GM04504 (cell line): ENCODE measurements at regions not wholly inside any gene's neighbourhood (a gene's known extent, or its start where the extent isn't known, plus 50 kb on each side); places are given as distances from the start of the nearest gene placed in this dataset.

ENCODE experiments used
- DNase-seq: peaks from one replicate; pipeline ENCODE4 v3.0.0-alpha.2; 2012; ENCODE audit warnings: low read depth

- DNase-seq = no peak
These were observed 183.7 kb downstream of the METTL4 start for GRCh38 chr18:2387588-2387987.

GRCh38 chr18:2390158-2390557 is 181.1 kb downstream of the METTL4 start:
- no peak for DNase-seq

GRCh38 chr18:2391470-2391869 is 179.8 kb downstream of the METTL4 start:
- no peak for DNase-seq

GRCh38 chr18:2392446-2392845 is 178.9 kb downstream of the METTL4 start:
- DNase-seq = no peak

GRCh38 chr18:2394684-2395083 is 176.6 kb downstream of the METTL4 start:
- DNase-seq = no peak

GRCh38 chr18:2395427-2396161 is 175.7 kb downstream of the METTL4 start:
- DNase-seq = no peak

- no peak for DNase-seq
These were observed 175.2 kb downstream of the METTL4 start for GRCh38 chr18:2396162-2396505.

- no peak for DNase-seq
These were observed 170.6 kb downstream of the METTL4 start for GRCh38 chr18:2400701-2401196.

- peak; percentile 61 for DNase-seq
These were observed 169.2 kb downstream of the METTL4 start for GRCh38 chr18:2402084-2402483.

- peak; percentile 57 for DNase-seq
These were observed 164.8 kb downstream of the METTL4 start for GRCh38 chr18:2406544-2406943.

GRCh38 chr18:2407961-2408360 is 163.3 kb downstream of the METTL4 start:
- no peak for DNase-seq

GRCh38 chr18:2409906-2410305 is 161.4 kb downstream of the METTL4 start:
- no peak for DNase-seq

GRCh38 chr18:2410688-2411087 is 160.6 kb downstream of the METTL4 start:
- DNase-seq = no peak

GRCh38 chr18:2411381-2411960 is 159.8 kb downstream of the METTL4 start:
- peak; percentile 28 for DNase-seq

GRCh38 chr18:2412281-2412680 is 159.0 kb downstream of the METTL4 start:
- no peak for DNase-seq

- no peak for DNase-seq
These were observed 158.1 kb downstream of the METTL4 start for GRCh38 chr18:2412996-2413751.

GRCh38 chr18:2414235-2414634 is 157.1 kb downstream of the METTL4 start:
- no peak for DNase-seq

GRCh38 chr18:2415656-2416055 is 155.6 kb downstream of the METTL4 start:
- no peak for DNase-seq

GRCh38 chr18:2417861-2418610 is 153.3 kb downstream of the METTL4 start:
- no peak for DNase-seq

GRCh38 chr18:2420367-2420766 is 150.9 kb downstream of the METTL4 start:
- no peak for DNase-seq

GRCh38 chr18:2423761-2424160 is 147.5 kb downstream of the METTL4 start:
- no peak for DNase-seq

GRCh38 chr18:2424420-2424819 is 146.9 kb downstream of the METTL4 start:
- DNase-seq = no peak
